ENCODE measurements at regions not wholly inside any gene's neighbourhood (a gene's known extent, or its start where the extent isn't known, plus 50 kb on each side); places are given as distances from the start of the nearest gene placed in this dataset.

DNA sequence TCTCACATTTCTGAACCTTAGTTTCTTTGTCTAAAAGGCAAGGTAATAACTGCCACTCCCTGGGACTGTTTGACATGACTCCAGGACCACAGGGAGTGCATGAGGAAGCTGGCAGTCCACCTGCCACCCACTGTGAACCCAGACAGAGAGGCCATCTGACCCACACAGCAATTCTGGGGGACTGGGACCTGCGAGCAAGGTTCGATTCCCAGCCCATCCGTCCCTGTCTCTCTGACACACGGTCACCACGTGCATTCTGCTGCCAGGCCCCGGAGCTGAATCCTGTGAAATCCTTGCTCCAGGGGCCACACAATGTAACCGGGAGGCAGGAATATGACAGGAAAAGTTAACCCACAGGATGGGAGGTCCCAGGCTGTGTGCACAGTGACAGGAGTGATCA is 218.8 kb upstream of the FOXF1 start:
- TF ChIP-seq SUZ12 (IDR thresholded peaks at IDR 0.05) (no peak), NFRKB (IDR thresholded peaks at IDR 0.05) (no peak), BHLHE40 (IDR thresholded peaks at IDR 0.05; ENCODE audit: borderline replicate concordance) (no peak), FOXA1 (IDR thresholded peaks at IDR 0.05) (no peak), FOXM1 (IDR thresholded peaks at IDR 0.05; ENCODE audit: borderline replicate concordance) (no peak), L3MBTL2 (conservative IDR thresholded peaks at IDR 0.05) (no peak), SP1 (IDR thresholded peaks at IDR 0.05) (no peak), ELF4 (IDR thresholded peaks at IDR 0.05) (no peak), HDGF (IDR thresholded peaks at IDR 0.05; ENCODE audit: borderline replicate concordance) (no peak), TARDBP (IDR thresholded peaks at IDR 0.05) (no peak), ARNT (IDR thresholded peaks at IDR 0.05) (no peak)
- TF ChIP-seq, protein P1, sequence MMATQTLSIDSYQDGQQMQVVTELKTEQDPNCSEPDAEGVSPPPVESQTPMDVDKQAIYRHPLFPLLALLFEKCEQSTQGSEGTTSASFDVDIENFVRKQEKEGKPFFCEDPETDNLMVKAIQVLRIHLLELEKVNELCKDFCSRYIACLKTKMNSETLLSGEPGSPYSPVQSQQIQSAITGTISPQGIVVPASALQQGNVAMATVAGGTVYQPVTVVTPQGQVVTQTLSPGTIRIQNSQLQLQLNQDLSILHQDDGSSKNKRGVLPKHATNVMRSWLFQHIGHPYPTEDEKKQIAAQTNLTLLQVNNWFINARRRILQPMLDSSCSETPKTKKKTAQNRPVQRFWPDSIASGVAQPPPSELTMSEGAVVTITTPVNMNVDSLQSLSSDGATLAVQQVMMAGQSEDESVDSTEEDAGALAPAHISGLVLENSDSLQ (IDR thresholded peaks at IDR 0.05), result no peak
